Smooth muscle cell (in vitro differentiated cells): ENCODE measurements at regions not wholly inside any gene's neighbourhood (a gene's known extent, or its start where the extent isn't known, plus 50 kb on each side); places are given as distances from the start of the nearest gene placed in this dataset.
A peak's percentile ranks its signal among the peaks of the same experiment; 100 is the strongest.
"Not testable (repeated sequence)": the region's sequence is repeated elsewhere in the genome, so short reads cannot be mapped to it uniquely, and the experiment has no call there.

ENCODE experiments used
- DNase-seq: peaks from one replicate; lab custom pipeline; 2025; ENCODE audit not compliant: unreplicated experiment; lab: John Stamatoyannopoulos, UW
- H2AFZ ChIP-seq: fragments of 200-600 bp; sonication (generic); 2 replicates; pipeline ENCODE4 v1.6.0; 2016; ENCODE audit warnings: antibody characterized with exemption, low read depth, mild to moderate bottlenecking
- H3F3A ChIP-seq: fragments of 200-600 bp; sonication (generic); 2 replicates; pipeline ENCODE4 v1.6.0; 2017; ENCODE audit warnings: antibody characterized with exemption, low read depth
- H3K27ac ChIP-seq: fragments of 200-600 bp; sonication (generic); 2 replicates; pipeline ENCODE4 v1.5.1; 2016; ENCODE audit warnings: low read depth, mild to moderate bottlenecking
- H3K27me3 ChIP-seq: fragments of 200-600 bp; sonication (generic); 2 replicates; pipeline ENCODE4 v1.6.1; 2016; ENCODE audit warnings: low read depth, mild to moderate bottlenecking
- H3K36me3 ChIP-seq: fragments of 200-600 bp; sonication (generic); 2 replicates; pipeline ENCODE4 v1.5.1; 2016; ENCODE audit warnings: low read depth
- H3K4me1 ChIP-seq: fragments of 200-600 bp; sonication (generic); 2 replicates; pipeline ENCODE4 v1.5.1; 2016; ENCODE audit warnings: low read depth
- H3K4me2 ChIP-seq: fragments of 200-600 bp; sonication (generic); 2 replicates; pipeline ENCODE4 v1.6.0; 2016; ENCODE audit warnings: mild to moderate bottlenecking
- H3K4me3 ChIP-seq: fragments of 200-600 bp; sonication (generic); 2 replicates; pipeline ENCODE4 v1.5.1; 2016; ENCODE audit warnings: mild to moderate bottlenecking
- H3K79me2 ChIP-seq: fragments of 200-600 bp; sonication (generic); 2 replicates; pipeline ENCODE4 v1.6.0; 2016; ENCODE audit warnings: low read depth, mild to moderate bottlenecking
- H3K9ac ChIP-seq: fragments of 200-600 bp; sonication (generic); 2 replicates; pipeline ENCODE4 v1.6.0; 2016; ENCODE audit warnings: low read depth
- H3K9me3 ChIP-seq: fragments of 200-600 bp; sonication (generic); replicated peaks from 2 replicates; pipeline ENCODE4 v1.5.1; 2016; ENCODE audit warnings: low read depth
- H4K20me1 ChIP-seq: fragments of 200-600 bp; sonication (generic); 2 replicates; pipeline ENCODE4 v1.6.0; 2016; ENCODE audit warnings: low read depth
- CTCF ChIP-seq: fragments of 200-600 bp; sonication (generic); IDR thresholded peaks from 2 replicates; pipeline ENCODE4 v1.5.1; 2017; ENCODE audit warnings: borderline replicate concordance, mild to moderate bottlenecking, antibody characterized with exemption; ENCODE audit not compliant: insufficient read depth, poor library complexity, severe bottlenecking
- WGBS: methylation state at CpG from one replicate; pipeline ENCODE4 v1.1.7; 2016; ENCODE audit warnings: low lambda C conversion rate; 5-methylcytosine and 5-hydroxymethylcytosine counted together

GRCh38 chr11:3565838-3566237 is 76.0 kb downstream of the ART5 start:
- not testable (repeated sequence) for H3K27ac ChIP-seq, H3K9me3 ChIP-seq, H3K4me2 ChIP-seq, H3K9ac ChIP-seq, H4K20me1 ChIP-seq, H3F3A ChIP-seq, H3K4me1 ChIP-seq, H3K79me2 ChIP-seq, H3K36me3 ChIP-seq, H3K4me3 ChIP-seq, DNase-seq, H3K27me3 ChIP-seq, H2AFZ ChIP-seq
- 100% methylated on average over 1 of the region's 3 CpGs for WGBS

GRCh38 chr11:3564383-3564782 is 77.4 kb downstream of the ART5 start:
- H3K4me3 ChIP-seq, H3K4me1 ChIP-seq, H2AFZ ChIP-seq, H4K20me1 ChIP-seq, H3K27ac ChIP-seq, H3K9me3 ChIP-seq, H3F3A ChIP-seq, H3K27me3 ChIP-seq, DNase-seq, H3K4me2 ChIP-seq, H3K79me2 ChIP-seq, H3K9ac ChIP-seq, H3K36me3 ChIP-seq: not testable (repeated sequence)
- WGBS = 9% methylated on average over 1 of the region's 1 CpG
- TF ChIP-seq CTCF = peak; percentile 38

GRCh38 chr11:3554621-3555020 is 87.2 kb downstream of the ART5 start:
- H3K27me3 ChIP-seq, H3K9me3 ChIP-seq, H3K4me1 ChIP-seq, H3K9ac ChIP-seq, H3K79me2 ChIP-seq, H3K27ac ChIP-seq, H3K4me3 ChIP-seq, H2AFZ ChIP-seq, H3F3A ChIP-seq, H3K36me3 ChIP-seq, DNase-seq, H4K20me1 ChIP-seq: not testable (repeated sequence)
- H3K4me2 ChIP-seq = peak overlapping the region; percentile 61
- 64% methylated on average over 6 of the region's 6 CpGs for WGBS

GRCh38 chr11:3544990-3545389 is 96.8 kb downstream of the ART5 start:
- not testable (repeated sequence) for H3K4me3 ChIP-seq, H3K9ac ChIP-seq, H3K9me3 ChIP-seq, H3K79me2 ChIP-seq, H3K27me3 ChIP-seq, H3K27ac ChIP-seq, H3K4me1 ChIP-seq, DNase-seq, H3K4me2 ChIP-seq, H3F3A ChIP-seq, H2AFZ ChIP-seq, H3K36me3 ChIP-seq, H4K20me1 ChIP-seq
- 95% methylated on average over 10 of the region's 10 CpGs for WGBS

GRCh38 chr11:3538220-3538619 is 103.6 kb downstream of the ART5 start:
- 92% methylated on average over 1 of the region's 1 CpG for WGBS
- not testable (repeated sequence) for DNase-seq, H3K4me1 ChIP-seq

GRCh38 chr11:3537254-3537653 is 104.5 kb downstream of the ART5 start:
- not testable (repeated sequence) for H3K36me3 ChIP-seq, H3K79me2 ChIP-seq, H3K9me3 ChIP-seq, H3K4me1 ChIP-seq, H3K9ac ChIP-seq, H3K27me3 ChIP-seq, H3F3A ChIP-seq, H3K27ac ChIP-seq, DNase-seq, H2AFZ ChIP-seq, H3K4me2 ChIP-seq, H3K4me3 ChIP-seq, H4K20me1 ChIP-seq
- 84% methylated on average over 4 of the region's 4 CpGs for WGBS

More at GRCh38 chr11:3538220-3538619, 103.6 kb downstream of the ART5 start:
- H3K27ac ChIP-seq, H3K36me3 ChIP-seq, H3K4me2 ChIP-seq, H3K9me3 ChIP-seq, H2AFZ ChIP-seq, H3K27me3 ChIP-seq, H4K20me1 ChIP-seq, H3F3A ChIP-seq, H3K9ac ChIP-seq, H3K79me2 ChIP-seq, H3K4me3 ChIP-seq: not testable (repeated sequence)

GRCh38 chr11:3532958-3533357 is 108.8 kb downstream of the ART5 start:
- not testable (repeated sequence) for H3F3A ChIP-seq, H3K9me3 ChIP-seq, H3K4me2 ChIP-seq, H4K20me1 ChIP-seq, H3K4me3 ChIP-seq, H3K9ac ChIP-seq, H2AFZ ChIP-seq, H3K4me1 ChIP-seq, H3K79me2 ChIP-seq, H3K27ac ChIP-seq, DNase-seq, H3K36me3 ChIP-seq, H3K27me3 ChIP-seq
- 50% methylated on average over 1 of the region's 1 CpG for WGBS

GRCh38 chr11:3531280-3531679 is 110.5 kb downstream of the ART5 start:
- H3K27ac ChIP-seq, DNase-seq, H3K4me2 ChIP-seq, H3K79me2 ChIP-seq, H3K9ac ChIP-seq, H3F3A ChIP-seq, H3K4me1 ChIP-seq, H3K36me3 ChIP-seq, H2AFZ ChIP-seq, H3K27me3 ChIP-seq, H3K4me3 ChIP-seq, H3K9me3 ChIP-seq, H4K20me1 ChIP-seq: not testable (repeated sequence)
- 98% methylated on average over 5 of the region's 5 CpGs for WGBS
